CD14-positive monocyte (primary cell): ENCODE measurements at regions not wholly inside any gene's neighbourhood (a gene's known extent, or its start where the extent isn't known, plus 50 kb on each side); places are given as distances from the start of the nearest gene placed in this dataset.

Experiments used
- DNase-seq, 3 donors: peaks; one replicate each; pipeline ENCODE4 v3.0.0-alpha.2; 2011 to 2022
- H2AFZ ChIP-seq: 2 replicates; pipeline ENCODE4 v1.6.0; 2012; ENCODE audit warnings: mild to moderate bottlenecking, low read depth, low read length, inconsistent platforms; ENCODE audit not compliant: insufficient read depth, poor library complexity, severe bottlenecking
- H3K27ac ChIP-seq, 2 donors: 1 replicate in 1 of 2; 2 replicates in 1 of 2; pipeline ENCODE4 v1.5.1; 2012 to 2013; ENCODE audit warnings: low read length in 2 of 2, control low read depth in 1 of 2, inconsistent platforms in 1 of 2, low read depth in 1 of 2, mild to moderate bottlenecking in 1 of 2
- H3K27me3 ChIP-seq, 2 donors: one replicate each; pipeline versions ENCODE4 v1.6.0 to v1.6.1; 2011 to 2013; ENCODE audit warnings: low read length in 2 of 2; ENCODE audit not compliant: control insufficient read depth in 2 of 2, insufficient read depth in 2 of 2
- H3K36me3 ChIP-seq, 2 donors: replicated peaks in 1 of 2; 1 replicate in 1 of 2; 2 replicates in 1 of 2; pipeline versions ENCODE4 v1.5.1 to v1.6.1; 2012 to 2013; ENCODE audit warnings: low read length in 2 of 2, control low read depth in 1 of 2, inconsistent platforms in 1 of 2, mild to moderate bottlenecking in 1 of 2; ENCODE audit not compliant: insufficient read depth in 2 of 2, control insufficient read depth in 1 of 2
- H3K4me1 ChIP-seq, 2 donors: 1 replicate in 1 of 2; 2 replicates in 1 of 2; pipeline versions ENCODE4 v1.5.1 to v1.6.1; 2012 to 2013; ENCODE audit warnings: low read length in 2 of 2, control low read depth in 1 of 2, inconsistent platforms in 1 of 2, mild to moderate bottlenecking in 1 of 2, moderate library complexity in 1 of 2; ENCODE audit not compliant: insufficient read depth in 2 of 2, control insufficient read depth in 1 of 2
- H3K4me2 ChIP-seq: replicated peaks from 2 replicates; pipeline ENCODE3; 2012; ENCODE audit warnings: low read length, moderate library complexity, mild to moderate bottlenecking; ENCODE audit not compliant: poor library complexity, severe bottlenecking; ENCODE audit errors: extremely low read depth
- H3K4me3 ChIP-seq, 3 experiments: fragments of 200-600 bp in 1 of 3; sonication (generic) in 1 of 3; replicated peaks in 1 of 3; 1 replicate in 2 of 3; 2 replicates in 1 of 3; pipeline ENCODE4 v1.5.1; 2011 to 2013; ENCODE audit warnings: low read length in 3 of 3, mild to moderate bottlenecking in 3 of 3, control low read depth in 2 of 3, low read depth in 2 of 3, inconsistent platforms in 1 of 3, moderate library complexity in 1 of 3
- H3K79me2 ChIP-seq: 2 replicates; pipeline ENCODE4 v1.6.0; 2012; ENCODE audit warnings: mild to moderate bottlenecking, control low read depth, inconsistent platforms, low read length, moderate library complexity; ENCODE audit not compliant: insufficient read depth
- H3K9ac ChIP-seq: 2 replicates; pipeline ENCODE4 v1.6.0; 2017; ENCODE audit warnings: low read length, mild to moderate bottlenecking; ENCODE audit not compliant: insufficient read depth, poor library complexity, severe bottlenecking
- H3K9me3 ChIP-seq, 2 donors: replicated peaks in 1 of 2; 1 replicate in 1 of 2; 2 replicates in 1 of 2; pipeline versions ENCODE4 v1.5.1 to v1.6.1; 2012 to 2013; ENCODE audit warnings: low read length in 2 of 2, control low read depth in 1 of 2; ENCODE audit not compliant: control insufficient read depth in 1 of 2, insufficient read depth in 1 of 2
- H4K20me1 ChIP-seq: 2 replicates; pipeline ENCODE4 v1.6.0; 2012; ENCODE audit warnings: mild to moderate bottlenecking, low read length, control low read depth, moderate library complexity; ENCODE audit not compliant: insufficient read depth
- H3K27ac Mint-ChIP-seq, 7 donors: one replicate each; pipeline ENCODE4 v1.8.0; 2020; ENCODE audit warnings: mild to moderate bottlenecking in 7 of 7, mixed read lengths in 7 of 7, moderate library complexity in 6 of 7, inconsistent platforms in 2 of 7
- H3K27me3 Mint-ChIP-seq, 3 donors: one replicate each; pipeline ENCODE4 v1.8.0; 2021 to 2022; ENCODE audit warnings: low read depth in 3 of 3, mild to moderate bottlenecking in 3 of 3, mixed read lengths in 3 of 3, moderate library complexity in 3 of 3, inconsistent platforms in 1 of 3
- H3K36me3 Mint-ChIP-seq, 2 donors: one replicate each; pipeline ENCODE4 v1.8.0; 2020; ENCODE audit warnings: mixed read lengths in 2 of 2, inconsistent platforms in 1 of 2, mild to moderate bottlenecking in 1 of 2
- H3K4me1 Mint-ChIP-seq: one replicate; pipeline ENCODE4 v1.8.0; 2020; ENCODE audit warnings: mild to moderate bottlenecking, mixed read lengths
- H3K4me3 Mint-ChIP-seq, 2 donors: one replicate each; pipeline ENCODE4 v1.8.0; 2020; ENCODE audit warnings: mild to moderate bottlenecking in 2 of 2, mixed read lengths in 2 of 2, moderate library complexity in 1 of 2
- H3K9me3 Mint-ChIP-seq, 7 donors: one replicate each; pipeline ENCODE4 v1.8.0; 2020 to 2022; ENCODE audit warnings: mixed read lengths in 7 of 7, mild to moderate bottlenecking in 6 of 7, moderate library complexity in 6 of 7, inconsistent platforms in 2 of 7
- WGBS: methylation state at CpG from one replicate; pipeline ENCODE4 v1.1.5; 2013; ENCODE audit warnings: missing lambda C conversion rate; ENCODE audit not compliant: insufficient coverage; 5-methylcytosine and 5-hydroxymethylcytosine counted together
- intact Hi-C, 2 donors: fragments of 100-400 bp; cut with micrococcal nuclease; formaldehyde crosslinking; loops; one replicate each; pipeline versions ENCODE4 v1.15.0 to v1.15.1; 2023
- TF ChIP-seq, protein P1 (sequence below): fragments of 200-600 bp; IDR thresholded peaks from one replicate; pipeline ENCODE4 v1.8.0; 2022; ENCODE audit warnings: antibody characterized with exemption, mild to moderate bottlenecking

DNA sequence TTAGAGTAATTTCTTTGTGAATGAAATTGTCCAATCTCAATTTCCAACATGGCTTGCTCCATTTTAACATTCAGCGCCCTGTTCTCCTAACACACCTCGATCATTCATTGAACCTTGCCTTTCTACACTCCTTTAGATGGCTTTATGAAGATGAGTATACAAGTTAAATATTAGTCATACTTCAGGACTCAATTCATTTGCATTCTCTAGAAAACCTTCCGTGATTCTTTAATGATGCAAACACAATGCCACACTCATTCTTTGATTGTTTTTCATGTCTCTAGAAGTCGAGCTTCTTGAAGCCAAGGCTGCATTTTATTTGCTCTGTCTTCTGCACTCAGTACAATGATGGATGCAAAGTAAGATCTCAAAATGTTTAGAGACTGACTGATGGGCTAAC, 641.2 kb downstream of the DOK5 start:
- H3K4me1 ChIP-seq: no peaks in the 10 kb centered on the region
- no peak overlapping the region for H3K4me2 ChIP-seq
- no peaks in the 10 kb centered on the region for H4K20me1 ChIP-seq
- H3K4me3 ChIP-seq: no peak overlapping the region
- DNase-seq: no peak
- no peaks in the 10 kb centered on the region for H3K36me3 ChIP-seq
- WGBS: no CpG with 5 or more reads among the region's 4 CpGs
- TF ChIP-seq, protein P1, sequence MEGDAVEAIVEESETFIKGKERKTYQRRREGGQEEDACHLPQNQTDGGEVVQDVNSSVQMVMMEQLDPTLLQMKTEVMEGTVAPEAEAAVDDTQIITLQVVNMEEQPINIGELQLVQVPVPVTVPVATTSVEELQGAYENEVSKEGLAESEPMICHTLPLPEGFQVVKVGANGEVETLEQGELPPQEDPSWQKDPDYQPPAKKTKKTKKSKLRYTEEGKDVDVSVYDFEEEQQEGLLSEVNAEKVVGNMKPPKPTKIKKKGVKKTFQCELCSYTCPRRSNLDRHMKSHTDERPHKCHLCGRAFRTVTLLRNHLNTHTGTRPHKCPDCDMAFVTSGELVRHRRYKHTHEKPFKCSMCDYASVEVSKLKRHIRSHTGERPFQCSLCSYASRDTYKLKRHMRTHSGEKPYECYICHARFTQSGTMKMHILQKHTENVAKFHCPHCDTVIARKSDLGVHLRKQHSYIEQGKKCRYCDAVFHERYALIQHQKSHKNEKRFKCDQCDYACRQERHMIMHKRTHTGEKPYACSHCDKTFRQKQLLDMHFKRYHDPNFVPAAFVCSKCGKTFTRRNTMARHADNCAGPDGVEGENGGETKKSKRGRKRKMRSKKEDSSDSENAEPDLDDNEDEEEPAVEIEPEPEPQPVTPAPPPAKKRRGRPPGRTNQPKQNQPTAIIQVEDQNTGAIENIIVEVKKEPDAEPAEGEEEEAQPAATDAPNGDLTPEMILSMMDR: no peak
- Mint-ChIP-seq H3K27ac (no peak overlapping the region), H3K4me1 (no peaks in the 10 kb centered on the region), H3K9me3 (peaks cover 0 to 3% (median 0%) of the 10 kb centered on the region in 7 donors), H3K27me3 (peaks cover 0 to 2% (median 0%) of the 10 kb centered on the region in 3 donors), H3K4me3 (no peak overlapping the region), H3K36me3 (no peaks in the 10 kb centered on the region)
- intact Hi-C loops: no loop called here
- H3K9ac ChIP-seq: no peak overlapping the region
- H3K79me2 ChIP-seq: no peaks in the 10 kb centered on the region
- no peak overlapping the region for H2AFZ ChIP-seq
- H3K27ac ChIP-seq: no peak overlapping the region
- no peaks in the 10 kb centered on the region for H3K27me3 ChIP-seq
- H3K9me3 ChIP-seq: no peaks in the 10 kb centered on the region

DNA sequence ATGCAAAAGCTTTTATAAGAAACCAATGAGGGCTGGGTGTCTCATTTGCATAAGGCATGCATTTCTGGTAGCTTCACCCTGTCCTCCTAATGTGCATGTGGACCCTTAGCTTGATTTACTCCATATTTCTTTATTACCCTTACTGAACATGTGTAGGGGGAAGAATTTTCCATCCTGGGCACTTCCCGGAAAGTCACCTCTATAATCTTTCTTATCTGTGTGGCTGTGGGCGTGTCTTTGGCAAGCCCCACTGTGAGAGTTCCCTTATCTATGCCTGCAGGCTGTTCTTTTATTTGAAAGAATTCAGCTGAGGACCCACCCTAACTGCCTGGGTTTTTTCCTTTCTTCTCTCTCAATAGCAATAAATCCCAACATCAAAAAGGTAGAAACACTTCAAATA, 627.8 kb downstream of the DOK5 start:
- Histone ChIP-seq H3K4me3 (no peak overlapping the region), H2AFZ (no peak overlapping the region), H3K9ac (no peak overlapping the region), H3K36me3 (no peaks in the 10 kb centered on the region), H3K4me1 (no peaks in the 10 kb centered on the region), H3K27me3 (no peaks in the 10 kb centered on the region), H3K4me2 (no peak overlapping the region), H3K27ac (no peak overlapping the region), H3K9me3 (peaks cover 0 to 13% of the 10 kb centered on the region in 2 donors), H4K20me1 (no peaks in the 10 kb centered on the region), H3K79me2 (no peaks in the 10 kb centered on the region)
- no peak overlapping the region for H3K27ac Mint-ChIP-seq
- intact Hi-C loops: no loop called here
- H3K4me1 Mint-ChIP-seq: no peaks in the 10 kb centered on the region
- TF ChIP-seq, protein P1: no peak
- H3K9me3 Mint-ChIP-seq: peaks cover 0 to 20% (median 7%) of the 10 kb centered on the region in 7 donors
- H3K36me3 Mint-ChIP-seq: no peaks in the 10 kb centered on the region
- H3K27me3 Mint-ChIP-seq: no peaks in the 10 kb centered on the region
- no peak overlapping the region for H3K4me3 Mint-ChIP-seq
- DNase-seq: no peak
- no CpG with 5 or more reads among the region's 2 CpGs for WGBS
